CD4-positive, alpha-beta T cell treated with Interleukin-15 for 4 hours (primary cell): ENCODE measurements at regions not wholly inside any gene's neighbourhood (a gene's known extent, or its start where the extent isn't known, plus 50 kb on each side); places are given as distances from the start of the nearest gene placed in this dataset.

ENCODE experiments used
- DNase-seq: peaks from one replicate; pipeline ENCODE4 v3.0.0-alpha.2; 2020; ENCODE audit warnings: low spot score

- DNase-seq, result no peak
Measured at GRCh38 chr2:235358981-235359471, 134.8 kb upstream of the AGAP1 start.

- DNase-seq, result no peak
Measured at GRCh38 chr2:235360446-235360845, 133.4 kb upstream of the AGAP1 start.

DNA sequence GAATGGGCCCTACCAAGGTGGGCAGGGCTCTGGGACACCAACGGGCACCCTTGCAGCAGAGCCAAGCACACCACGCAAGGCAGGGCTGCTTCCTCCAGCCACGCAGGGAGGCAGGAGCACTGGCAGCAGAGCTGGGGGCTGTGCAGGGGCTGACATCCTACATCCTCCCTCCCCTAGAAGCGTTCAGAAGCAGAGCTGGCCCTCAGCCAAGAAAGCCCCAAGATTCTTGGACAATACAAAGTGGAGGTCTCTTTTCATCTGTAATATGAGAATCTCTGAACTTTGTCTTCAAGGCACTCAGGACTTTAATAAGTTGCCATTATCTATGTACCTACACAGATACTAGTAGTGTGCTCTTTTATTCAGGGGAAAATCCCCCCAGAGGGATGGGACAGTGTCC, 128.1 kb upstream of the AGAP1 start:
- no peak for DNase-seq

DNA sequence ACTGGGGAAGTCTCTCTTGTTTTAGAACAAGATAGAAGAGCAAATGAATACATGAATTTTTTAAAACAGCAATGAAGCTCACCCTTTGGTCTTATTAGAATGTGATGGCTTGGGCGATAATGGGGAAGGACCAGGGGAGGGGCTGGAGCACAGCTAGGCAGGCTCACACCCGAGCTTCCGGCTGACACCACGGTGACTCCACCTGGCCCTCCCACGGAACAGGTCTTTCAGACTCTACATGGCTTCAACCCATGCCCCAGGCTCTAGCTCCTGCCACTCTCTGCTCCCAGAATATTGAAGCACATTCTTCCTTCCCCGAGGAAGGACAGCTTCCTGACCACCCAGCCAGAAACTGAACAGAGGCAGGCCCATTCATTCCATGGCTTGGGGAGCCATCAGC, 127.5 kb upstream of the AGAP1 start:
- DNase-seq, result no peak

DNA sequence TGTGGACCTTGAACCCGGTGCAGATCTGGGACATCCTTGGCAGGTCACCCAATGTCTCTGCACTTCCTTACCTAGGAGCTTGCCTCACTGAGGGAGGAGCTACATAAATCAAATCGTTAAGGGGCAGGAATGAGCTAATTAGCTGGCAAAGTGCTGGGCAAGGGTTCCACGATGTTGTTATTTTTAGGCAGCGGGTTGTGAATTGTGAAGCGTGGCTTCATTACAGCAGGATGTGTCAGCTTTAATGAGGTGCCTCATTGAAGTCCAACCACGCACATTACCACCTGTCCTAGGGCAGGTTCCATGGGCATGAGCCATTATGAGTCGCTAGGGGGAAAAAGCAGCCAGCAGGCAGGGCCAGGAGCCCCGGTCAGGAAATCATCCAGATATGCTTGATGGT, 127.0 kb upstream of the AGAP1 start:
- DNase-seq, result no peak

- DNase-seq, result no peak
Measured at GRCh38 chr2:235371018-235371417, 122.8 kb upstream of the AGAP1 start.

DNA sequence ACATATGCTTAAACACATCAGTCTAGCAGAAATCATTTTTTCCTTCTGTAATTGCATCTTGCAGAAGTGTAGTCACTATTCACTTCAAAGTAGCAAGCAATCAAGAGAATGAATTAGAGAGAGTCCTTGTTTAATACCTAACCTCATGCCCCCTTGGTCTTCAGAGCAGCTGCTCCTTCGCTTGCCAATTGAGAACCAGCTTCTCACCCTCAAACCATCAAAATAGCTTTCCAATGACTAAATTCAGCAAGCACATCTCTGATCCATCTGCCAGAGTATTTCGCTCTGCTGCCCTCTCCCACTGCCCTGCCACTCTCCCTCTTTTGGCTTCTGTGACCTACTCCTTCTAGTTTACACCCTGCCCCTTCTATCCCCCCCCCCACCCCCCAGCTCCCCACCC, 120.7 kb upstream of the AGAP1 start:
- no peak for DNase-seq

DNA sequence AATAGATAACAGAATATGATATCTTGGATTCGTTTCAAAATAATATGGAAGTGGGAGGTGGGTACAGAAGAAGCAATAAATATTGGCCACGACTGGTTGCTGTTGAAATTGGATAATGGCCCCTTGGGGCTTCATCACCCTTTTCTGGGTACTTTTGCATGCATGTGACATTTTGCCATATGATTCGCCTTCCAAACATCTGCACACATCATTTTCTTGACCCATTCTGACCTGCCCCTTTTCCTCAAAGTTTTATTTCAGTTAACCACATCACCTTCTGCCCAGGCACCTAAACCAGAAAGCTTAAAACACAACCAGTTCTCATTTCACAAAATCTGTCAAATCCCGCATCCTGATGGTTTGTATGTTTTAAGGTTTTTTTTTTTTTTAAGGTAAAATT, 116.7 kb upstream of the AGAP1 start:
- no peak for DNase-seq

DNA sequence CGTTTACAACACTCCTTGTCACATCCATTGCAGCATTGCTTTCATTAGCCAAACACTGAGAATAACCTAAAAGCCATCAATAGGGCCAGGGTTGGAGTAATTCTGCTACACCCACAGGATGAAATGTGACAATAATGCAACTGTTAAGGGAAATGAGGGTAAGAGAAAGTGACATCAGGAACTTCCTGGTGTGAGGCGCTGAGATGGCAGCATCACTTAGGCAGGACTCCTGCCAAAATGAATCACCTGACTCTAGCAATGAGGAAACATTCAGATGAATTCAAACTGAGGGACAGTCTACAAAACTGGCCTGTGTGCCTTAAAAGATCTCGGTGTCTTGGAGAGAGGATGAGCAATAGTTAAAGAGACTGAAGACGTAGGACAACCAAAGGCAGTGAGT, 115.6 kb upstream of the AGAP1 start:
- DNase-seq, result no peak

DNA sequence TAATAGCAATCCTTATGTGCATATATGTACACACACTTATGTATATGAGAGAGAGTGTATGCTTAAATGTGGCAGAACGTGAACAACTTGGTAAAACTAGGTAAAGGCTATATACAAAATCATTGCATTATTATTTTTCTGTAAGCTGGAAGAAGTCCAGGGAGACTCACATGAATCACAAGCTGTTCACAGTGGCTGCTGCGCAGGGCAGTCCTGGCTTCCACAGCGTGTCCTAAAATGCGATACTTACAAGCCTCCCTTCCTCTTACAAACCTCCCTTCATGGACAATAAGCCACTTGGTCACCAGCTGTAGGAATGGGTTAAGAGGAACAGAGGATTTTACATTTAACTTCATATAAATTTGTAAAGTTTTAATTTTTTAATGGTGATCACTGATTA, 114.9 kb upstream of the AGAP1 start:
- DNase-seq, result no peak

GRCh38 chr2:235381261-235381912, 112.5 kb upstream of the AGAP1 start:
- DNase-seq, result no peak

DNA sequence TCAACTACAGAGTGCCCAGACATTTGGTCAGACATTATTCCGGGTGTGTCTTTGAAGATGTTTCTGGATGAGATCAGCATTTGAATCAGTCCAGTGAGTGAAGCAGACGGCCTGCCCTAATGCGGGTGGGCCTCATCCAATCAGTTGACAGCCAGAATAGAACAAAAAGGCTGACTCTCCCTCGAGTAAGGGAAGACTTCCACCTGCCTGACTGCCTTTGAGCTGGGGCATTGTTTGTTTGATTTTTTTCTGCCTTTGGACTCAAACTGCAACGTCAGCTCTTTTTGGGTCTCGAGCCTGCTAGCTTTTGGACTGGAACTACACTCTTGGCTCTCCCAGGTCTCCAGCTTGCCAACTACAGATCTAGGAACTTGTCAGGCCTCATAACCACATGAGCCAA, 111.7 kb upstream of the AGAP1 start:
- no peak for DNase-seq

- DNase-seq, result no peak
Measured at GRCh38 chr2:235382601-235383000, 111.2 kb upstream of the AGAP1 start.

- DNase-seq, result no peak
Measured at GRCh38 chr2:235383272-235383843, 110.5 kb upstream of the AGAP1 start.

- no peak for DNase-seq
Measured at GRCh38 chr2:235384624-235385023, 109.2 kb upstream of the AGAP1 start.

- DNase-seq, result no peak
Measured at GRCh38 chr2:235389626-235390025, 104.2 kb upstream of the AGAP1 start.

DNA sequence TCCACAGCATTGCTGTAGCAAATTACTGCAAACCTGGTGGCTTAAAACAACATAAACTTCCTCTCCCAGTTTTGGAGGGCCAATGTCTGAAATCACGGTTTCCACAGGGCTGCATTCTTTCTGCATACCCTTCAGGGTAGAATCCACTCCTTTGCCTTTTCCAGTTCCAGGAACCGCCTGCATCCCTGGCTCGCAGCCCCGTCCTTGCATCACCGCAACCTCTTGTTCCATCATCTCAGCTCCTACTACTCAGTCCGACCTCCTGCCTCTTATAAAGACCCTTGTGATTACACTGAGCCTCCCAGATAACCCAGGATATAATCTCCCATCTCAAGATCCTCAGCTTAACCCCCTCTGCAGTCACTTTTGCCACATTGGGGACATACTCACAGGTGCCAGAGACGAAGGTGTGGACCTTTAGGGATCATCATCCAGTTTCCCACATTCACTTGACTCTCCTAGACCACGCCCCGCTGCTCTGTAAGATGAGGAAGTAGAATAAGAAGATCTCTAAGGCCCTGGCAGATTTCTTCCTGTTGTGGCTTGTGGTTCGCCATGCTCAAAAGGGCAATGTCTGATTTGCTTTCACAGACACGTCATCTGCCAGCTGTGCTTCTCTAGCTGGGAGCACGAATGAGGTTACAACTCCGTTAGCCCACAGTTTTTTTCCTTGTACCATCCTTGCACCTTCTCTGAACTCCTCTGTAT, 103.6 kb upstream of the AGAP1 start:
- peak; percentile 26 for DNase-seq

DNA sequence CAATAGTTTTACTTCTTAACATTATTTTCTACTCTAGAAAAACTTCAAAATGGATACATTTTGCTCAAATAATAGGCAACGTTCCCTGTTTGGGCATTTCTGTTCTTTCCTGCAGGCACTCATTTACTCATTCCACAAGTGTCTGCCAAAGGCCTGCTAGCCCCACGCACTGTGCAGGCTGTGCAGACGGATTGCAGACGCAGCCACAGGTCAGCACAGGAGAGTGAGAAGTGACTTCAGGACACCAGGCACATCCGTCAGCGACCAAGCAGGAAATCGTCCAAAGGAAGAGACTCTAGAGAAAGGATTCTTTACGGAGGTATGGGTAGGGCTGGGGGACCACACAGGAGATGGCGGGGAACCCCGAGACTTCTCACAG, 103.0 kb upstream of the AGAP1 start:
- DNase-seq, result no peak

DNA sequence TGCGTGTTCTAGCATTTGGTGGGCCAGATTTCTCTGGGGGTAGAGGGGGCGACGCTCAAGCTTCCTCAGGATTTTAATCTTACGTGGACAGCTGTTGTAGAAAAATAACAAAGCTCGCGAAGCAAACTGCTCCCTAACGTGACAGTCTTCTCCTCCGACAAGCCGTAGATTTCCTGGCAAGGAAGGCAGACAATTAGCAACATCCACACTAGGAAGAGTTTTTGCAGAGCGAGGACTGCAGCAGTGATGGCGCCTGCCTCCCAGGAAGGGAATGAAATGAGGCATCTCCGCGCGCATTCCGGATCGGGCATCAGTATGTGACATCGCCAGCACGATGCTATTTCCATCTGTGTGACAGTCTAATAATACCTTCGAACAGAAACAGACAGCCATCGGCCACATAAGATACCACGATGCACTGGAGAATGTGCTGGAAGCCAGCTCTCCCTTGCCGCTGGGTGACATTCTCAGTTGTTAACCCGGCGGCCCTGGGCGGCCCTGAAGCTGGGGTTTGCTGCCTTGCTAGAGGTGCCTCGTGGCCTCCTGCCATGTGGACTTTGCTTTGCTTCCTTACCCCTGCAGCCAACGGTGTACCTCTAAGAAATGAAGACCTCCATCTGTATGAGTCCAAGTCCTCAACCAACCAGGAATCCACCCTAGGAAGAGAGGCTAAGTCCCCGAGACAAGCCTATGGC, 101.8 kb upstream of the AGAP1 start:
- no peak for DNase-seq

GRCh38 chr2:235394278-235394828, 99.5 kb upstream of the AGAP1 start:
- DNase-seq, result no peak

DNA sequence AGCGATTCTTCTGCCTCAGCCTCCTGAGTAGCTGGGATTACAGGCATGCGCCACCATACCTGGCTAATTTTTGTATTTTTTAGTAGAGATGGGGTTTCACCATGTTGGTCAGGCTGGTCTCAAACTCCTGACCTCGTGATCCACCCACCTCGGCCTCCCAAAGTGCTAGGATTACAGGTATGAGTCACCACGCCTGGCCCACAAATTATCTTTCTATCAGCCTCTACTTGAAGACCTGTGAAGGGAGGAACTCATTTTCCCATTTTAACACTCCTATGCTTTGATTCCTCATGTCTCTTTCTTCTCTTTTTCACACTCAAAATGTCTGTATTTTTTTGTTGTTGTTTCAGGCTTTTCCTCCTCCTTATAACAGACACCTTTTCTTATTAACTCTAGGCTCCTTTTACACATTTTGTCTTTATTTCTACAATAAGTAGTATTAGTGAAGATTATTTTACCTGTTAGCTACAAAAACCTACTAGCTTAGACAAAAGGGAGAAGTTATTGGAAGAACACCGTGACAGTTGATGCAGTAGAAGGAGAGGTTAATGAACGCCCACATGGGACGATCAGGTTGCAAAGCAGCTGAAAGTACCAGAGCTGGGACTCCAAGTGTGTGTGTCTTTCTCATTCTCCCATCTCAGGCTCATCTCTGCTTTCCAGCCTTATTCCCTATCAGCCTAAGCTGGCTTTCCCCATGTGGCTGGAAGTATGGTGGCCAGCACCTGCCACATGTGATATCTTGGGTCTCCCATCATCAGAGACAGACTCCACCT, 97.6 kb upstream of the AGAP1 start:
- no peak for DNase-seq

- no peak for DNase-seq
Measured at GRCh38 chr2:235398321-235398720, 95.5 kb upstream of the AGAP1 start.
